Lung (tissue), 11 donors: ENCODE measurements at regions not wholly inside any gene's neighbourhood (a gene's known extent, or its start where the extent isn't known, plus 50 kb on each side); places are given as distances from the start of the nearest gene placed in this dataset.

Experiments used
- ATAC-seq: fragments of 200-7000 bp; cut with Tn5 transposase; one replicate; pipeline ENCODE4 v1.9.1; 2020; ENCODE audit warnings: moderate number of reproducible peaks; ENCODE audit not compliant: insufficient read depth, low FRiP score
- DNase-seq, 3 donors: peaks; one replicate each; pipeline ENCODE4 v3.0.0-alpha.2; 2013 to 2017
- H3K27ac ChIP-seq, 2 donors: one replicate each; pipeline ENCODE4 v1.5.1; 2013; ENCODE audit warnings: mild to moderate bottlenecking in 2 of 2, moderate library complexity in 2 of 2, control low read depth in 1 of 2, inconsistent platforms in 1 of 2, low read depth in 1 of 2, low read length in 1 of 2
- H3K27me3 ChIP-seq, 3 donors: one replicate each; pipeline ENCODE4 v1.5.1; 2013; ENCODE audit warnings: low read length in 2 of 3; ENCODE audit not compliant: control insufficient read depth in 3 of 3, insufficient read depth in 3 of 3
- H3K36me3 ChIP-seq, 4 donors: one replicate each; pipeline ENCODE4 v1.5.1; 2013; ENCODE audit warnings: low read length in 4 of 4, mild to moderate bottlenecking in 1 of 4, moderate library complexity in 1 of 4; ENCODE audit not compliant: control insufficient read depth in 4 of 4, insufficient read depth in 4 of 4
- H3K4me1 ChIP-seq, 5 donors: one replicate each; pipeline ENCODE4 v1.5.1; 2013; ENCODE audit warnings: low read length in 5 of 5, mild to moderate bottlenecking in 2 of 5, moderate library complexity in 1 of 5; ENCODE audit not compliant: control insufficient read depth in 5 of 5, insufficient read depth in 5 of 5
- H3K4me3 ChIP-seq: one replicate; pipeline ENCODE4 v1.5.1; 2013; ENCODE audit warnings: mild to moderate bottlenecking, control low read depth, moderate library complexity
- H3K9ac ChIP-seq, 2 donors: one replicate each; pipeline ENCODE4 v1.5.1; 2013; ENCODE audit warnings: low read length in 2 of 2, control low read depth in 1 of 2; ENCODE audit not compliant: insufficient read depth in 1 of 2
- H3K9me3 ChIP-seq, 4 donors: one replicate each; pipeline ENCODE4 v1.5.1; 2013; ENCODE audit warnings: low read length in 3 of 4, mild to moderate bottlenecking in 1 of 4, moderate library complexity in 1 of 4; ENCODE audit not compliant: control insufficient read depth in 4 of 4, insufficient read depth in 3 of 4
- CTCF ChIP-seq: IDR thresholded peaks from 2 replicates; pipeline ENCODE4 v1.5.1; 2012; ENCODE audit warnings: mild to moderate bottlenecking; ENCODE audit errors: control extremely low read depth, extremely low read depth
- WGBS, 2 donors: extraction: QIAGEN DNeasy Blood & Tissue Kit; methylation state at CpG; one replicate each; pipeline ENCODE4 v1.1.7; 2013; 5-methylcytosine and 5-hydroxymethylcytosine counted together
- donor health status: control.
- donor health status: control.
- donor health status: Bipolar disorder and iron deficiency.
- donor health status: healthy.
- donor health status: DM: yes; HTN: yes; CAD: no.

GRCh38 chrY:16562491-16562890, 1317.5 kb downstream of the CDY2B start:
- H3K4me1 ChIP-seq, result no peaks in the 10 kb centered on the region
- no peaks in the 10 kb centered on the region for H3K36me3 ChIP-seq
- no peak overlapping the region for H3K9ac ChIP-seq
- no peak overlapping the region for H3K4me3 ChIP-seq
- 44% methylated on average over 3 of the region's 3 CpGs; no CpG with 5 or more reads in 1 of the 2 donors for WGBS, 2 donors
- H3K9me3 ChIP-seq, result no peaks in the 10 kb centered on the region
- ATAC-seq (no peak), DNase-seq (no peak)
- no peak for TF ChIP-seq CTCF
- H3K27me3 ChIP-seq, result no peaks in the 10 kb centered on the region
- H3K27ac ChIP-seq, result no peak overlapping the region

DNA sequence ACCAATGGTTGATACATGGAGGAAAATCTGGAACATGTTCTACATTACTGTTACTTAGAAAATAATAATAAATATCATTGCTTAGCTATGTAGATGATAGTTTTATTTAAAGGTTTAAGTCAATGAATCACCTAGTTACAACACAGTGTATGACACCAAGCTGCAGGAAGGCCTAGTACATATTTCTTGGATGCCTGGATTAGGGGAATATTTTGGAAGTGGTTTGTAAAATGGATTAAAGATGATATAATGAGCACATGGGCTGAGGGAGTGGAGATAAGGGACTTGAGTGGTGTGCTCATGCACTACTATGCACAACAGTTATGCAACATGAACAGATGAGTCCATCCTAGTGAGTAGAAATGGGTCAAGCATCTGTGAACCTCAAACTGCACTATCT, 1358.0 kb downstream of the CDY2B start:
- TF ChIP-seq CTCF, result no peak
- Histone ChIP-seq H3K9ac (no peak overlapping the region), H3K9me3 (no peaks in the 10 kb centered on the region), H3K4me1 (no peaks in the 10 kb centered on the region), H3K4me3 (no peak overlapping the region), H3K27me3 (no peaks in the 10 kb centered on the region), H3K27ac (no peak overlapping the region), H3K36me3 (no peaks in the 10 kb centered on the region)
- DNase-seq (no peak), ATAC-seq (no peak)

DNA sequence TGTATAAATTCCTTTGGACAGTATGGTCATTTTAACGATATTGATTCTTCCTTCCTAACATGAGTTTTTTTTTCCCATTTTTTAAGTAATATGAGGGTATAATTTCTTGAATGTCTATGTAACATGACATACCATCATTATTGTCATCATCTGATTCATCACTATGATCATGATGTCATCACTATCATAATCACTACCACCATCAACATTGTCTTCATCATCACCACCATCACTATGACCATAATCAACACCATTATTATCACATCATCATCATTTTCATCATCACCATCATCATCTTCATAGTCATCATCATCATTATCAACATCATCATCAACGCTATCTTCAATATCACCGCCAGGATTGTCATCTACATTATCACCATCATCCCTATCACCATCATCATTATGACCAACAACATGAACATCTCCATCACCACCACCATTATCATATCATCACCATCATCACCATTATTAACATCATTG, 1377.2 kb downstream of the CDY2B start:
- no peak overlapping the region for H3K4me3 ChIP-seq
- 93% methylated on average over 3 of the region's 3 CpGs; no CpG with 5 or more reads in 1 of the 2 donors for WGBS, 2 donors
- H3K9ac ChIP-seq, result no peak overlapping the region
- ATAC-seq (no peak), DNase-seq (no peak)
- no peaks in the 10 kb centered on the region for H3K27me3 ChIP-seq
- no peak for TF ChIP-seq CTCF
- no peaks in the 10 kb centered on the region for H3K9me3 ChIP-seq
- H3K27ac ChIP-seq, result no peak overlapping the region
- no peaks in the 10 kb centered on the region for H3K36me3 ChIP-seq
- H3K4me1 ChIP-seq, result no peaks in the 10 kb centered on the region

DNA sequence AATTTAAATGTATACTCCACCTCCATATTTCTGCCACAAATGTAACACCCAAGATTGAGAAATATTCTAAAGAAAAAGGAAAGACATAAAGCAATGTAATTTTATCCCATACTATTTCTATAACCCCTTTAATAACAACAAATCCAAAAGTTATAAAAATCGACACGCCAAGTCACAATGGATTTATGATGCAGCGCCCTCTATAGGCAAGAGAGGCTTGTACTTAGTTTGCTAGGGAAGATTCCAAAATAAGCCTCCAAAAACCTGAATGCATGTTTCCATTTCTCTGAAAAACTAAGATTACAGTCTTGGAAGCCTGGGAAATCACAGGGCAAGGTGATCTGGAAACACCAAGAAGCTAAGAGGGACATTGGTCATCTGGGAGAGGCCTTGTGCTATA, 1389.3 kb downstream of the CDY2B start:
- Histone ChIP-seq H3K36me3 (no peaks in the 10 kb centered on the region), H3K27ac (no peak overlapping the region), H3K4me1 (no peaks in the 10 kb centered on the region), H3K9ac (no peak overlapping the region), H3K4me3 (no peak overlapping the region), H3K27me3 (no peaks in the 10 kb centered on the region), H3K9me3 (no peaks in the 10 kb centered on the region)
- DNase-seq (no peak), ATAC-seq (no peak)
- 66% methylated on average over 3 of the region's 3 CpGs; no CpG with 5 or more reads in 1 of the 2 donors for WGBS, 2 donors
- TF ChIP-seq CTCF, result no peak
